ENCODE measurements at regions not wholly inside any gene's neighbourhood (a gene's known extent, or its start where the extent isn't known, plus 50 kb on each side); places are given as distances from the start of the nearest gene placed in this dataset.

GRCh38 chr1:58921342-58921741, 137.5 kb upstream of the JUN start:
- TF ChIP-seq, protein P1, sequence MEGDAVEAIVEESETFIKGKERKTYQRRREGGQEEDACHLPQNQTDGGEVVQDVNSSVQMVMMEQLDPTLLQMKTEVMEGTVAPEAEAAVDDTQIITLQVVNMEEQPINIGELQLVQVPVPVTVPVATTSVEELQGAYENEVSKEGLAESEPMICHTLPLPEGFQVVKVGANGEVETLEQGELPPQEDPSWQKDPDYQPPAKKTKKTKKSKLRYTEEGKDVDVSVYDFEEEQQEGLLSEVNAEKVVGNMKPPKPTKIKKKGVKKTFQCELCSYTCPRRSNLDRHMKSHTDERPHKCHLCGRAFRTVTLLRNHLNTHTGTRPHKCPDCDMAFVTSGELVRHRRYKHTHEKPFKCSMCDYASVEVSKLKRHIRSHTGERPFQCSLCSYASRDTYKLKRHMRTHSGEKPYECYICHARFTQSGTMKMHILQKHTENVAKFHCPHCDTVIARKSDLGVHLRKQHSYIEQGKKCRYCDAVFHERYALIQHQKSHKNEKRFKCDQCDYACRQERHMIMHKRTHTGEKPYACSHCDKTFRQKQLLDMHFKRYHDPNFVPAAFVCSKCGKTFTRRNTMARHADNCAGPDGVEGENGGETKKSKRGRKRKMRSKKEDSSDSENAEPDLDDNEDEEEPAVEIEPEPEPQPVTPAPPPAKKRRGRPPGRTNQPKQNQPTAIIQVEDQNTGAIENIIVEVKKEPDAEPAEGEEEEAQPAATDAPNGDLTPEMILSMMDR (IDR thresholded peaks at IDR 0.05; ENCODE audit: low read depth, low read length) = no peak
- no peak overlapping the region for H3K4me3 ChIP-seq (ENCODE audit: low read depth, low read length)
- no peak overlapping the region for H3K27ac ChIP-seq
- DNase-seq = no peak
- H3K36me3 ChIP-seq = no peaks in the 10 kb centered on the region
- no peaks in the 10 kb centered on the region for H3K27me3 ChIP-seq (ENCODE audit: insufficient read depth, low read depth, severe bottlenecking)
- H3K9me3 ChIP-seq (ENCODE audit: severe bottlenecking) = no peaks in the 10 kb centered on the region

GRCh38 chr1:58921751-58922150, 137.9 kb upstream of the JUN start:
- Histone ChIP-seq H3K27ac (no peak overlapping the region), H3K9me3 (ENCODE audit: severe bottlenecking) (no peaks in the 10 kb centered on the region), H3K4me3 (ENCODE audit: low read depth, low read length) (no peak overlapping the region), H3K36me3 (no peaks in the 10 kb centered on the region), H3K27me3 (ENCODE audit: insufficient read depth, low read depth, severe bottlenecking) (no peaks in the 10 kb centered on the region)
- TF ChIP-seq, protein P1 (IDR thresholded peaks at IDR 0.05; ENCODE audit: low read depth, low read length) = no peak
- DNase-seq = no peak

DNA sequence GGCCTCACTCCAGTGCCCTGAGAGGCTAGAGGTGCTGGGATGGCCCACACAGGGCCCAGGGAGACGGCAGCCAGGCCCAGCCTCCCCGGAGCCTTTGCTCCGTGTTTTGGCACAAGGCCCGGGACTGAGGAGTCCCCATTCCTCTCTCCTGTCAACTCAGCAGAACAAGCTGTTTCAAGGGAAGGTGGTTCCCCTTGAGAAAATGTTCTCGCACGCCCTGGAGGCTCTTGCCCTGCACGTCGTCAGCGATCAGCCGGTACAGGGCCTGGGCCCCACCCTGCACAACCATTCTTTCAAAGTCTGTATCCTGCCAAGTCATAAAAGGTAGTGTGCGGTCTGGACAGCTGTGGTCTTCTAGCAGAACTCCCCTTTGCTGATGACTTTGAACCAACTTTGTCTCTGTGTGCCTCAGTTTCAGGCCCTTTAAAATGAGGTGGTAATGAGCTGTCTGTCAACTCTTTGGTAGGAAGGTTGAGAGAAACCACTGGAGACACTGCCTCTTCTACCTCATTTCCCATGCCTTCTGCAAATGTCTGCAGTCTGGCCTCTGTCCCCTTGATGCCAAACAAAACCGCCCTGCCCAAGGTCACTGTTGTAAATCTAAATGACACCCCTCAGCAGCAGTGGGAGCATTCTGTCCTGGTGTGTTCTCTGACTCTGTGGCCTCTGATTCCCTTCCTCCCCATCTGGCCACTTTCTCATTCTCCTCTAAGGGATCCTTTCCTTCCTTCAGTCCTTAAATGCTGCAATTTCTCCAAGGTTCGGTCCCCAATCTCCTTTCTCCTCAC, 138.6 kb upstream of the JUN start:
- no peak overlapping the region for H3K4me3 ChIP-seq (ENCODE audit: low read depth, low read length)
- H3K9me3 ChIP-seq (ENCODE audit: severe bottlenecking) = no peaks in the 10 kb centered on the region
- no peak for DNase-seq
- TF ChIP-seq, protein P1 (IDR thresholded peaks at IDR 0.05; ENCODE audit: low read depth, low read length) = no peak
- no peaks in the 10 kb centered on the region for H3K36me3 ChIP-seq
- H3K27ac ChIP-seq = no peak overlapping the region
- no peaks in the 10 kb centered on the region for H3K27me3 ChIP-seq (ENCODE audit: insufficient read depth, low read depth, severe bottlenecking)

DNA sequence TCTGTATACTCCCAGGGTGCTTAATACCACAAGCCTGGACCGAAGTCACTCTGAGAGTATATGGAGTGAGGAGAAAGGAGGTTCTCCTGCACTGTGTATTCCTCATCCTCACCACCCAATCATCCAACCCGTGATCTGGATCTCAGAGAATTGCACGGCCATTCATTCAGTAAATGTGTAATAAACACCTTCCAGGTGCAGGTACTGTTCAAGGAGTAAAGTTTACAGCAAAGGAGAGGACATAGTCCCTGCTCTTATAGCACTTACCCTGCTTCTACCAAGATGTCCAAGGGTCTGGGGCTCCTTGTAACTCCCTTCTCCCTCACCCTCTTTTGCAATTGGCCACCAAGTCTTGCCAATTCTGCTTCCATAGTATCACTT, 139.2 kb upstream of the JUN start:
- no peak for DNase-seq
- Histone ChIP-seq H3K36me3 (no peaks in the 10 kb centered on the region), H3K27ac (no peak overlapping the region), H3K4me3 (ENCODE audit: low read depth, low read length) (no peak overlapping the region), H3K9me3 (ENCODE audit: severe bottlenecking) (no peaks in the 10 kb centered on the region), H3K27me3 (ENCODE audit: insufficient read depth, low read depth, severe bottlenecking) (no peaks in the 10 kb centered on the region)
- TF ChIP-seq, protein P1 (IDR thresholded peaks at IDR 0.05; ENCODE audit: low read depth, low read length) = no peak

DNA sequence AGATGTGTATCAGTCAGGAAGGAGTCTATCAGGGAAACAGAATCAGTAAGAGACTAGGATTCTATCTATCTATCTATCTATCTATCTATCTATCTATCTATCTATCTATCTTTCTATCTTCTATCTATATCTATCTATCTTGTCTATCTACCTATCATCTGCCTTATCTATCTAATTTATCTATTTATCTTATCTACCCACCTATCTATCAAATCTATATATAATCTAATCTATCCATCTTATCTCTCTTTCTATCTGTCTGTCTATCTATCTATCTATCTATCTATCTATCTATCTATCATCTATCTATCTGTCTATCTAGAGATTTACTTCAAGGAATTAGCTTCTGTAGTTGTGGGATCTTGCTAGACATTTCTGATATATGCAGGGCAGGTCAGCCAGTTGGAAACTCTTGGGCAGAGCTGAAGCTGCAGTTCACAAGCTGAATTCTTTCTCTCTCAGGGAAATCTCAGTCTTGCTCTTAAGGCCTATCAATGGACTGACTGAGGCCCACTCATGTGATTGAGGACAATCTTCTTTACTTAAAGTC, 140.2 kb upstream of the JUN start:
- H3K36me3 ChIP-seq = no peaks in the 10 kb centered on the region
- H3K4me3 ChIP-seq (ENCODE audit: low read depth, low read length) = no peak overlapping the region
- H3K9me3 ChIP-seq (ENCODE audit: severe bottlenecking) = no peaks in the 10 kb centered on the region
- TF ChIP-seq, protein P1 (IDR thresholded peaks at IDR 0.05; ENCODE audit: low read depth, low read length) = no peak
- H3K27ac ChIP-seq = no peak overlapping the region
- no peak for DNase-seq
- H3K27me3 ChIP-seq (ENCODE audit: insufficient read depth, low read depth, severe bottlenecking) = no peaks in the 10 kb centered on the region
